ENCODE measurements at regions not wholly inside any gene's neighbourhood (a gene's known extent, or its start where the extent isn't known, plus 50 kb on each side); places are given as distances from the start of the nearest gene placed in this dataset.

- Histone ChIP-seq H3K36me3 (ENCODE audit: insufficient read depth, low read length) (no peaks in the 10 kb centered on the region), H3K27me3 (ENCODE audit: insufficient read depth, low read length) (no peaks in the 10 kb centered on the region), H3K4me2 (ENCODE audit: insufficient read depth, low read length) (no peak overlapping the region), H3K27ac (ENCODE audit: low read depth, low read length) (no peak overlapping the region), H3K9me3 (ENCODE audit: low read depth, low read length) (no peaks in the 10 kb centered on the region), H4K20me1 (ENCODE audit: insufficient read depth, low read length) (no peaks in the 10 kb centered on the region), H3K4me3 (ENCODE audit: insufficient read depth, low read length) (no peak overlapping the region), H2AFZ (ENCODE audit: low read length) (no peak overlapping the region), H3K79me2 (ENCODE audit: insufficient read depth, low read length) (no peaks in the 10 kb centered on the region), H3K4me1 (ENCODE audit: insufficient read depth, low read length) (no peaks in the 10 kb centered on the region)
- TF ChIP-seq, protein P1, sequence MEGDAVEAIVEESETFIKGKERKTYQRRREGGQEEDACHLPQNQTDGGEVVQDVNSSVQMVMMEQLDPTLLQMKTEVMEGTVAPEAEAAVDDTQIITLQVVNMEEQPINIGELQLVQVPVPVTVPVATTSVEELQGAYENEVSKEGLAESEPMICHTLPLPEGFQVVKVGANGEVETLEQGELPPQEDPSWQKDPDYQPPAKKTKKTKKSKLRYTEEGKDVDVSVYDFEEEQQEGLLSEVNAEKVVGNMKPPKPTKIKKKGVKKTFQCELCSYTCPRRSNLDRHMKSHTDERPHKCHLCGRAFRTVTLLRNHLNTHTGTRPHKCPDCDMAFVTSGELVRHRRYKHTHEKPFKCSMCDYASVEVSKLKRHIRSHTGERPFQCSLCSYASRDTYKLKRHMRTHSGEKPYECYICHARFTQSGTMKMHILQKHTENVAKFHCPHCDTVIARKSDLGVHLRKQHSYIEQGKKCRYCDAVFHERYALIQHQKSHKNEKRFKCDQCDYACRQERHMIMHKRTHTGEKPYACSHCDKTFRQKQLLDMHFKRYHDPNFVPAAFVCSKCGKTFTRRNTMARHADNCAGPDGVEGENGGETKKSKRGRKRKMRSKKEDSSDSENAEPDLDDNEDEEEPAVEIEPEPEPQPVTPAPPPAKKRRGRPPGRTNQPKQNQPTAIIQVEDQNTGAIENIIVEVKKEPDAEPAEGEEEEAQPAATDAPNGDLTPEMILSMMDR (IDR thresholded peaks at IDR 0.05; ENCODE audit: extremely low read depth, low read depth, low read length): no peak
- no peak for DNase-seq (ENCODE audit: insufficient read length, low spot score, missing footprints)
Measured at GRCh38 chr1:213414911-213415310, 363.9 kb downstream of the RPS6KC1 start.

GRCh38 chr1:213415691-213416380, 364.8 kb downstream of the RPS6KC1 start:
- H3K27me3 ChIP-seq (ENCODE audit: insufficient read depth, low read length): no peaks in the 10 kb centered on the region
- no peak overlapping the region for H3K4me3 ChIP-seq (ENCODE audit: insufficient read depth, low read length)
- TF ChIP-seq, protein P1 (IDR thresholded peaks at IDR 0.05; ENCODE audit: extremely low read depth, low read depth, low read length): no peak
- H3K4me1 ChIP-seq (ENCODE audit: insufficient read depth, low read length): no peaks in the 10 kb centered on the region
- H3K79me2 ChIP-seq (ENCODE audit: insufficient read depth, low read length): no peaks in the 10 kb centered on the region
- H2AFZ ChIP-seq (ENCODE audit: low read length): no peak overlapping the region
- H4K20me1 ChIP-seq (ENCODE audit: insufficient read depth, low read length): no peaks in the 10 kb centered on the region
- no peak overlapping the region for H3K27ac ChIP-seq (ENCODE audit: low read depth, low read length)
- no peak for DNase-seq (ENCODE audit: insufficient read length, low spot score, missing footprints)
- H3K4me2 ChIP-seq (ENCODE audit: insufficient read depth, low read length): no peak overlapping the region
- H3K9me3 ChIP-seq (ENCODE audit: low read depth, low read length): no peaks in the 10 kb centered on the region
- no peaks in the 10 kb centered on the region for H3K36me3 ChIP-seq (ENCODE audit: insufficient read depth, low read length)

DNA sequence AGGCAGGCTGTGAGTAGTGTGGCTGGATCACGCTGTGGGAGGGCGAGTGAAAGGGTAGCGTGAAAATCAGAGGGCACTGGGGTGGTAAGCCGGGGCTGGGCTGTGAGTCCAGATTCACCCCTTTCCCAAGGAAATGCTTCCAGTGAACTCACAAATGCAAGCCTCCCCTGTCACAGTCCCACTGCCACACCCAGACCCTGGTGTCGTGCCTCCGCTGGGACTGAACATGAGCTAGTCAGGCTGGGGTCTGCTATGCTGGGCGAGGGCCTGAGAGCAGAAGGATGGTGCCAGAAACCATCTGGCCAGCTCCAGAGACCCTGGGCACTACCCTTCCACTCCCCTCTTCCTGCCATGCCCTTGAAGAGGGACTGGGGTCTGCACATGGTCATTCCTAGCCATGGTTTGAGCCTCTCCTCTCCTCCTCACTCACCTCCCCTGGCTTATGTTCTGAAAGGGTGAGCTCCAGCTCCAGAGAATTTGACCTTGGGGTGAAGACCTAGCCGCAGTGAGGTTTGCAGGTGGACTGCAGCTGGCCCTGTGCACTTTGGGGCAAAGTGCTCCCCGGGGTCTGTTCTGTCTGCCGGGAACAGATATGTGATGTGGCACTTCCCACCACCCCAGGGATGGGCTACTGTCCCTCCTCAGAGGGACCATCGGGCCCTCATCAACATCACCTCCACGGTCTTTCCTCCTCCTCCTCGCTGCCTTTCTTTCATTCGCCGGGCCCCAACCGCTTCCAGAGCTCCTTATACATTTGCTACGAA, 365.6 kb downstream of the RPS6KC1 start:
- H3K36me3 ChIP-seq (ENCODE audit: insufficient read depth, low read length): no peaks in the 10 kb centered on the region
- H2AFZ ChIP-seq (ENCODE audit: low read length): no peak overlapping the region
- no peak overlapping the region for H3K27ac ChIP-seq (ENCODE audit: low read depth, low read length)
- no peaks in the 10 kb centered on the region for H4K20me1 ChIP-seq (ENCODE audit: insufficient read depth, low read length)
- H3K4me2 ChIP-seq (ENCODE audit: insufficient read depth, low read length): no peak overlapping the region
- H3K79me2 ChIP-seq (ENCODE audit: insufficient read depth, low read length): no peaks in the 10 kb centered on the region
- H3K4me3 ChIP-seq (ENCODE audit: insufficient read depth, low read length): no peak overlapping the region
- TF ChIP-seq, protein P1 (IDR thresholded peaks at IDR 0.05; ENCODE audit: extremely low read depth, low read depth, low read length): no peak
- no peak for DNase-seq (ENCODE audit: insufficient read length, low spot score, missing footprints)
- no peaks in the 10 kb centered on the region for H3K9me3 ChIP-seq (ENCODE audit: low read depth, low read length)
- no peaks in the 10 kb centered on the region for H3K27me3 ChIP-seq (ENCODE audit: insufficient read depth, low read length)
- H3K4me1 ChIP-seq (ENCODE audit: insufficient read depth, low read length): no peaks in the 10 kb centered on the region

DNA sequence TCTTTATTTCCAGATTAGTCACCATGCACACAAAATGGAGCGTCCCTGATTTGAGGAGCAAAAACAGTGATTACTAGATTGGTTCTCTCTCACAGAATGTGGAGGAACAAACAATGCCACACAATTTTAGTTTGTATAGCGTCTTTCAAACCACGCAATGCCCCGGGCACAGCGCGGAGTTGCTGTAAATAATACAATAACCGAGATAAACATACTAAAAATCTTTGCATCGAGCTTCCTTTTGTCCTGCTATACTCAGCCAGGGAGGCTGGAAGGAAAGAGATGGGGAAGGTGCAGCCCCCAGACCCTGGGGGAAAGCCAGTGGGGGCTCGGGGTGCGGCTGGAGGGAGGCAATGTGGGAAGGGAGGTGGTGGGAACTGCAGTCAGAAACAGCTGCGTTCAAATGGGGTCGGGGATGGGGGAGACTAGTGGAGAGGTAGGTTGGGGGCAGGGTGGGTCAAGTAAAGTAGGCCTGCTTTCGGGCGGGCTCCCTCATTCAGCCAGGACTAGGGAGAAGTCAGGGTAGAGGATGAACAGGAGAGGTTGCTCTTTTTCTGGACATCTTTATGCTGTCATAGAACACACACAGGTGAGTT, 366.3 kb downstream of the RPS6KC1 start:
- Histone ChIP-seq H3K4me2 (ENCODE audit: insufficient read depth, low read length) (no peak overlapping the region), H4K20me1 (ENCODE audit: insufficient read depth, low read length) (no peaks in the 10 kb centered on the region), H3K4me3 (ENCODE audit: insufficient read depth, low read length) (no peak overlapping the region), H3K4me1 (ENCODE audit: insufficient read depth, low read length) (no peaks in the 10 kb centered on the region), H2AFZ (ENCODE audit: low read length) (no peak overlapping the region), H3K27ac (ENCODE audit: low read depth, low read length) (no peak overlapping the region), H3K36me3 (ENCODE audit: insufficient read depth, low read length) (no peaks in the 10 kb centered on the region), H3K79me2 (ENCODE audit: insufficient read depth, low read length) (no peaks in the 10 kb centered on the region), H3K27me3 (ENCODE audit: insufficient read depth, low read length) (no peaks in the 10 kb centered on the region), H3K9me3 (ENCODE audit: low read depth, low read length) (no peaks in the 10 kb centered on the region)
- DNase-seq (ENCODE audit: insufficient read length, low spot score, missing footprints): no peak
- TF ChIP-seq, protein P1 (IDR thresholded peaks at IDR 0.05; ENCODE audit: extremely low read depth, low read depth, low read length): no peak
